Uterus (tissue), 3 donors: ENCODE measurements at regions not wholly inside any gene's neighbourhood (a gene's known extent, or its start where the extent isn't known, plus 50 kb on each side); places are given as distances from the start of the nearest gene placed in this dataset.
A peak's percentile ranks its signal among the peaks of the same experiment; 100 is the strongest.

Experiments
- DNase-seq, 2 donors: peaks; one replicate each; pipeline ENCODE4 v3.0.0-alpha.2; 2019 to 2020
- H3K27ac ChIP-seq, 2 donors: fragments of 200-600 bp; sonication (generic); 1 replicate in 1 of 2; 2 replicates in 1 of 2; pipeline ENCODE4 v1.5.1; 2016 to 2018
- H3K27me3 ChIP-seq, 2 donors: fragments of 200-600 bp; sonication (generic); one replicate each; pipeline ENCODE4 v1.5.1; 2018 to 2019; ENCODE audit warnings: control low read depth in 1 of 2
- H3K36me3 ChIP-seq, 2 donors: fragments of 200-600 bp; sonication (generic); one replicate each; pipeline ENCODE4 v1.5.1; 2019; ENCODE audit warnings: control low read depth in 1 of 2
- H3K4me1 ChIP-seq, 2 donors: fragments of 200-600 bp; sonication (generic); one replicate each; pipeline ENCODE4 v1.5.1; 2018 to 2019; ENCODE audit warnings: control low read depth in 1 of 2
- H3K4me3 ChIP-seq, 2 donors: fragments of 200-600 bp; sonication (generic); 1 replicate in 1 of 2; 2 replicates in 1 of 2; pipeline ENCODE4 v1.5.1; 2018 to 2019; ENCODE audit warnings: mild to moderate bottlenecking in 1 of 2
- H3K9me3 ChIP-seq, 2 donors: fragments of 200-600 bp; sonication (generic); one replicate each; pipeline ENCODE4 v1.5.1; 2019; ENCODE audit warnings: control low read depth in 1 of 2
- CTCF ChIP-seq, 4 experiments: fragments of 200-600 bp in 2 of 4; fragments of 450-650 bp in 2 of 4; sonication (generic) in 2 of 4; IDR thresholded peaks; one replicate each; pipeline ENCODE4 v1.5.1; 2016 to 2019; ENCODE audit warnings: antibody characterized with exemption in 4 of 4, mild to moderate bottlenecking in 2 of 4, moderate library complexity in 1 of 4
- POLR2A ChIP-seq, 2 donors: fragments of 450-650 bp; IDR thresholded peaks; one replicate each; pipeline ENCODE4 v1.6.1; 2016; ENCODE audit warnings: antibody characterized with exemption in 2 of 2, mild to moderate bottlenecking in 1 of 2, moderate library complexity in 1 of 2
- intact Hi-C: fragments of 100-400 bp; cut with DNase I; formaldehyde crosslinking; loops from one replicate; pipeline ENCODE4 v1.15.1; 2023; ENCODE audit warnings: low total_unique reads
- donor health status: DM: yes; HTN: yes; CAD: no.

- intact Hi-C loops = no loop called here
- no peaks in the 10 kb centered on the region for H3K9me3 ChIP-seq
- no peak overlapping the region for H3K27ac ChIP-seq
- no peaks in the 10 kb centered on the region for H3K4me1 ChIP-seq
- H3K36me3 ChIP-seq = no peaks in the 10 kb centered on the region
- no peak for DNase-seq
- no peak overlapping the region for H3K4me3 ChIP-seq
- no peaks in the 10 kb centered on the region for H3K27me3 ChIP-seq
- TF ChIP-seq POLR2A (IDR thresholded peaks at IDR 0.05) = no peak
- peak; percentile 32 to 57 (median 38) for TF ChIP-seq CTCF (IDR thresholded peaks at IDR 0.05)
Measured at GRCh38 chr7:26500749-26501352, 209.2 kb downstream of the SNX10 start.

DNA sequence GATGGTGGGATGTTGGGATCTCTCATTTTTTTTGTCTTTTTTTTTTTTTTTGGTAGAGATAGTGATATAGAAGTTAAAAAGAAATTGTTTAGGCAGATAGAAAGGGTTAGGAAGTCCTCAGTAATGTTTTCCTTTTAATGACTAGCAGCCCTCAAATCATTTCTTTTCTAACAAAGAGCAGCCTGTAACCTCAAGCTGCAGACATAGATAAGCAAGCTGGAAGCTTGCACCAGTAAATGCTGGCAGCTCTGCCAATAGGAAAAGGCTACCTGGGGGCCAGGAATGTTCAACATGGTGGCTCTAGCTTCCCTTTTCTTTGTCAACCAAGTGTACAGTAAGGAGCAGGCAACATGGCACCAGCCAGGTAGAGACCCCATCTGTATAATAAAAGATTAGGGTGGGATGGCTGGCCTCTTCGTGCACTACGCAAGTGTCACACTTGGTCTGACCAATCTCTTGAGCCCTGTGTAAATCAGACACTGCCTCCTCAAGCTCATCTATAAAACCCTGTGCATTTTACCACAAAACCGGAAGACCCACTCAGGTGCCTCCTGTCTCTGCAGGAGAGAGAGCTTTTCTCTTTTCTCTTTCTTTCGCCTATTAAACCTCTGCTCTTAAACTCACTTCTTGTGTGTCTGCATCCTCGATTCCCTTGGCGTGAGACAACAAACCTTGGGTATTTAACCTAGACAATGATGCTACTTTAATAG, 212.9 kb downstream of the SNX10 start:
- no peaks in the 10 kb centered on the region for H3K9me3 ChIP-seq
- H3K4me3 ChIP-seq = no peak overlapping the region
- intact Hi-C loops = no loop called here
- no peak overlapping the region for H3K27ac ChIP-seq
- no peaks in the 10 kb centered on the region for H3K36me3 ChIP-seq
- no peak for TF ChIP-seq CTCF (IDR thresholded peaks at IDR 0.05)
- no peak for TF ChIP-seq POLR2A (IDR thresholded peaks at IDR 0.05)
- H3K4me1 ChIP-seq = no peaks in the 10 kb centered on the region
- no peak for DNase-seq
- H3K27me3 ChIP-seq = no peaks in the 10 kb centered on the region

- H3K9me3 ChIP-seq = no peaks in the 10 kb centered on the region
- TF ChIP-seq CTCF (IDR thresholded peaks at IDR 0.05) (no peak), POLR2A (IDR thresholded peaks at IDR 0.05) (no peak)
- no peak overlapping the region for H3K4me3 ChIP-seq
- no peak overlapping the region for H3K27ac ChIP-seq
- no peaks in the 10 kb centered on the region for H3K36me3 ChIP-seq
- no peaks in the 10 kb centered on the region for H3K4me1 ChIP-seq
- DNase-seq = no peak
- H3K27me3 ChIP-seq = no peaks in the 10 kb centered on the region
- intact Hi-C loops = no loop called here
Measured at GRCh38 chr7:26506196-26506595, 214.5 kb downstream of the SNX10 start.

DNA sequence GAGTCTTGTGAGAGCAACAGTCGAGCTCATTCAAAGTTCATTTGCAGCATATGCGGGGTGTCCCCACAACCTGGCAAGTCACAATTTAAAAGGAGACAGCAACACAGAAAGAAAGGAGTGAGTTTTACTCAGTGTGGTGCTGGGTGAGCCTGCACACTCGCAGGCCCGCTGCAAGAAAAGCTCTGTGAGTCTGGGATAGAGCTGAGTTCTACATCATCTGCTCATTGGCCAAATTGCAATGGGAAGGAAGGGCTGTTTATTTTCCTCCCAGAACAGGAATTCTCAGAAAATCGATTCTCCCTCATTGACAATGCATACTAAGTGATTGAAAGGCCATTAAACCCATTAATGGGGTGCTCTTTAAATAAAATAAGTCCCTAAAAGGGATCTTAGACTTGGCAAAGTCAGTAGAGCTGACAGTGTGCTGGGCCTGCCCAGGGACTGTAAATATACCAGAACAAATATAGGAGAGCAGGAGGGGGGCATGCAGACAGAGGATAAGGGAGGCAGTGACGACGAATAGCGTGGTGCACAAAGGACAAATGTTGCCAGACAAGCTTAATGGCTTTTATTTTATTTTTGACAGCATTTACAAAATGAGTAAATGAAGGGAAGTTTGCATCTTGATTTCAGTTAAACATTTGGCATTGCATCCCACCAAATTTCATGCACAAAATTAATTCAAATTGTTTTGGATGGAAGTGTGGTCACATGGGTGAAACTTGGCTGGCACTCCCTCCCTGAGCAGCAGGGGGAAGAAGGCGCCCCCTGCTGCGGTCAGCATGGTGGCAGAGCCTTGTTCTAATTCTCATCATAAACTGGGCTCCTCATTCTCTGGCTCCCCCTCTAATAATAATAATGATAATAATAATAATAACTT, 215.7 kb downstream of the SNX10 start:
- Histone ChIP-seq H3K9me3 (no peaks in the 10 kb centered on the region), H3K36me3 (no peaks in the 10 kb centered on the region), H3K4me1 (no peaks in the 10 kb centered on the region), H3K4me3 (no peak overlapping the region), H3K27ac (no peak overlapping the region), H3K27me3 (no peaks in the 10 kb centered on the region)
- DNase-seq = no peak
- intact Hi-C loops = no loop called here
- TF ChIP-seq CTCF (IDR thresholded peaks at IDR 0.05) (no peak), POLR2A (IDR thresholded peaks at IDR 0.05) (no peak)

- Histone ChIP-seq H3K27ac (no peak overlapping the region), H3K4me1 (no peaks in the 10 kb centered on the region), H3K4me3 (no peak overlapping the region), H3K27me3 (no peaks in the 10 kb centered on the region), H3K36me3 (no peaks in the 10 kb centered on the region), H3K9me3 (no peaks in the 10 kb centered on the region)
- DNase-seq = no peak
- no peak for TF ChIP-seq POLR2A (IDR thresholded peaks at IDR 0.05)
- TF ChIP-seq CTCF (IDR thresholded peaks at IDR 0.05) = no peak
- intact Hi-C loops = no loop called here
Measured at GRCh38 chr7:26508481-26508880, 216.8 kb downstream of the SNX10 start.
